Kidney (tissue), 13 donors: ENCODE measurements at regions not wholly inside any gene's neighbourhood (a gene's known extent, or its start where the extent isn't known, plus 50 kb on each side); places are given as distances from the start of the nearest gene placed in this dataset.

Experiments
- DNase-seq, 5 donors: peaks; one replicate each; pipeline ENCODE4 v3.0.0-alpha.2; 2013 to 2020
- FAIRE-seq: peaks from 2 replicates; lab custom pipeline; 2012; peaks lifted over from hg19 to GRCh38; lab: Jason Lieb, UNC
- H3K27ac ChIP-seq, 2 donors: one replicate each; pipeline ENCODE4 v1.7.0; 2013; ENCODE audit warnings: low read depth in 2 of 2, low read length in 2 of 2, inconsistent platforms in 1 of 2
- H3K27me3 ChIP-seq: one replicate; pipeline ENCODE4 v1.7.1; 2013; ENCODE audit warnings: low read length, inconsistent platforms; ENCODE audit not compliant: control insufficient read depth, insufficient read depth
- H3K36me3 ChIP-seq, 3 donors: one replicate each; pipeline versions ENCODE4 v1.7.0 to v1.7.1; 2013; ENCODE audit warnings: low read length in 3 of 3, control low read depth in 1 of 3, inconsistent platforms in 1 of 3; ENCODE audit not compliant: insufficient read depth in 3 of 3, control insufficient read depth in 2 of 3
- H3K4me1 ChIP-seq, 3 donors: one replicate each; pipeline versions ENCODE4 v1.7.0 to v1.7.1; 2013; ENCODE audit warnings: low read length in 3 of 3, inconsistent platforms in 1 of 3, low read depth in 1 of 3; ENCODE audit not compliant: control insufficient read depth in 2 of 3, insufficient read depth in 2 of 3
- H3K4me3 ChIP-seq, 3 donors: one replicate each; pipeline versions ENCODE4 v1.7.0 to v1.8.1; 2013; ENCODE audit warnings: low read length in 3 of 3, control low read depth in 1 of 3, inconsistent platforms in 1 of 3
- H3K9ac ChIP-seq, 3 donors: one replicate each; pipeline versions ENCODE4 v1.7.0 to v1.7.1; 2013; ENCODE audit warnings: low read length in 3 of 3, control low read depth in 1 of 3, inconsistent platforms in 1 of 3
- H3K9me3 ChIP-seq, 3 donors: one replicate each; pipeline versions ENCODE4 v1.7.0 to v1.7.1; 2013; ENCODE audit warnings: low read length in 3 of 3, control low read depth in 1 of 3, inconsistent platforms in 1 of 3; ENCODE audit not compliant: control insufficient read depth in 2 of 3, insufficient read depth in 1 of 3
- CTCF ChIP-seq: IDR thresholded peaks from 3 replicates; pipeline ENCODE4 v1.5.1; 2012; ENCODE audit warnings: mild to moderate bottlenecking, moderate library complexity, borderline replicate concordance; ENCODE audit not compliant: insufficient read depth; ENCODE audit errors: extremely low read depth
- intact Hi-C: fragments of 100-400 bp; cut with DNase I; formaldehyde crosslinking; loops from one replicate; pipeline ENCODE4 v1.11.1; 2022
- donor health status: control.
- donor health status: control.
- donor health status: control.
- donor health status: control.
- donor health status: control.
- donor health status: DM: yes; HTN: yes; CAD: no.
- donor health status: Normal renal cell carcinoma (clear cell type).

DNA sequence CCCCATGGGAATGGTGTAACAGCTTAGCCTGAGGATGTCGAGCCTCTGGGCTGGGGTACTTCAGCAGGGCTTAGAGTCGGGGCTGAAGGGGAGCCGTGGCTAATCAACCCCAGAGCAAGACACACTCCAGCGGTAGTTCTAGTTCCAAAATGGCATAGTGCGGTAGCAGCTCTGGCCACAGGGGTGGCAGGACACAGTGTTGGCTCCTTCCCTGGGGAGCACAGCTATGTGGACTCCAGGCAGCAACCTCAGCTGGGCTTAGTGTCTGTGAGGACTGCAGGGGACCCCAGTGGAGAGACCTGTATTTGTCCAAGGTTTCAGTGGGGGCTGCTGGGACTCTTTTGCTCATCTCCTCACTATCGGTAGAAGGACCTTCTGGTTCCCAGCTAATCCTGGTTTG lies 70.8 kb upstream of the PCDH20 start:
- Histone ChIP-seq H3K9me3 (no peaks in the 10 kb centered on the region), H3K36me3 (no peaks in the 10 kb centered on the region), H3K27ac (no peak overlapping the region), H3K4me1 (no peaks in the 10 kb centered on the region), H3K9ac (no peak overlapping the region), H3K27me3 (no peaks in the 10 kb centered on the region), H3K4me3 (no peak overlapping the region)
- no peak for DNase-seq
- TF ChIP-seq CTCF: no peak
- no peak for FAIRE-seq
- intact Hi-C loops: no loop called here

GRCh38 chr13:61485128-61485765 lies 69.6 kb upstream of the PCDH20 start:
- DNase-seq (no peak), FAIRE-seq (no peak)
- no peak overlapping the region for H3K27ac ChIP-seq
- H3K27me3 ChIP-seq: no peaks in the 10 kb centered on the region
- intact Hi-C loops: no loop called here
- no peak overlapping the region for H3K9ac ChIP-seq
- no peaks in the 10 kb centered on the region for H3K36me3 ChIP-seq
- no peaks in the 10 kb centered on the region for H3K9me3 ChIP-seq
- TF ChIP-seq CTCF: no peak
- H3K4me1 ChIP-seq: no peaks in the 10 kb centered on the region
- H3K4me3 ChIP-seq: no peak overlapping the region

DNA sequence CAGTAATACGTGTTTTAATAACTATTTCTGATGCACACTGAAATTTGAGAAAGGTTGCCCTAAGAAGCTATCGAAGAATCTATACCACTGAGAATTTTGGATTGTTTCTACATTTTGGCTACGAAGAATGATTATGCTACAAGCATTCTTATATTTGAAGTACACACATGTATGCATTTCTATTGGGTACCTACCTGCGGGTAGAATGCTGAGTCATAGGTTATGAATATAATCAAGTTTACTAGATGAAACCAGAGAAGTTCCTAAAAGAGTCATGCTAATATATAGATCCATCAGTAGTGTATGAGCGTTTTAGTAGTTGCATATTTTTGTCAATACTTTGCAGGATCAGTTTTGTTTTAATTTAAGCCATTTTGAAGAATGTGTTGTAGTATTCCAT lies 62.0 kb upstream of the PCDH20 start:
- FAIRE-seq (no peak), DNase-seq (no peak)
- Histone ChIP-seq H3K4me3 (no peak overlapping the region), H3K36me3 (no peaks in the 10 kb centered on the region), H3K27ac (no peak overlapping the region), H3K9me3 (no peaks in the 10 kb centered on the region), H3K27me3 (no peaks in the 10 kb centered on the region), H3K9ac (no peak overlapping the region), H3K4me1 (no peaks in the 10 kb centered on the region)
- no peak for TF ChIP-seq CTCF
- intact Hi-C loops: no loop called here

GRCh38 chr13:61470786-61471185 lies 55.1 kb upstream of the PCDH20 start:
- Histone ChIP-seq H3K27me3 (no peaks in the 10 kb centered on the region), H3K9me3 (no peaks in the 10 kb centered on the region), H3K9ac (no peak overlapping the region), H3K27ac (no peak overlapping the region), H3K4me3 (no peak overlapping the region), H3K4me1 (no peaks in the 10 kb centered on the region), H3K36me3 (no peaks in the 10 kb centered on the region)
- FAIRE-seq (no peak), DNase-seq (no peak)
- TF ChIP-seq CTCF: no peak
- intact Hi-C loops: no loop called here
